Heart right ventricle (tissue), 16 donors: ENCODE measurements at regions not wholly inside any gene's neighbourhood (a gene's known extent, or its start where the extent isn't known, plus 50 kb on each side); places are given as distances from the start of the nearest gene placed in this dataset.

Experiments
- ATAC-seq, 8 donors: fragments of 200-7000 bp; cut with Tn5 transposase; one replicate each; pipeline ENCODE4 v1.9.1; 2020; ENCODE audit warnings: mild to moderate bottlenecking in 8 of 8, moderate library complexity in 8 of 8, moderate number of reproducible peaks in 1 of 8
- DNase-seq, 2 donors: peaks; one replicate each; pipeline ENCODE4 v3.0.0-alpha.2; 2020
- H3K27ac ChIP-seq, 10 donors: fragments of 200-600 bp; sonication (generic) in 2 of 10; one replicate each; pipeline versions ENCODE4 v1.5.0 to v1.8.0; 2020 to 2022; ENCODE audit warnings: mild to moderate bottlenecking in 3 of 10
- H3K27me3 ChIP-seq, 7 donors: fragments of 200-600 bp; one replicate each; pipeline ENCODE4 v1.8.0; 2021 to 2022; ENCODE audit warnings: mild to moderate bottlenecking in 2 of 7
- H3K36me3 ChIP-seq, 9 donors: fragments of 200-600 bp; sonication (generic) in 1 of 9; one replicate each; pipeline versions ENCODE4 v1.5.0 to v1.8.0; 2020 to 2022; ENCODE audit warnings: mild to moderate bottlenecking in 2 of 9
- H3K4me1 ChIP-seq, 9 donors: fragments of 200-600 bp; sonication (generic) in 1 of 9; one replicate each; pipeline versions ENCODE4 v1.5.0 to v1.8.0; 2020 to 2022; ENCODE audit warnings: mild to moderate bottlenecking in 4 of 9
- H3K4me3 ChIP-seq, 10 donors: fragments of 200-600 bp; sonication (generic) in 2 of 10; one replicate each; pipeline versions ENCODE4 v1.5.0 to v1.8.0; 2020 to 2022; ENCODE audit warnings: mild to moderate bottlenecking in 7 of 10, moderate library complexity in 2 of 10
- H3K9me3 ChIP-seq, 11 donors: fragments of 200-600 bp in 10 of 11; sonication (generic) in 2 of 11; one replicate each; pipeline versions ENCODE4 v1.5.0 to v1.8.0; 2013 to 2022; ENCODE audit warnings: mild to moderate bottlenecking in 2 of 11, control low read depth in 1 of 11, moderate library complexity in 1 of 11
- CTCF ChIP-seq, 9 donors: fragments of 200-600 bp; sonication (generic) in 2 of 9; IDR thresholded peaks; one replicate each; pipeline versions ENCODE4 v1.5.0 to v1.8.0; 2021 to 2022; ENCODE audit warnings: antibody characterized with exemption in 9 of 9, mild to moderate bottlenecking in 5 of 9, moderate library complexity in 1 of 9
- WGBS, 2 donors: extraction: QIAGEN DNeasy Blood & Tissue Kit; methylation state at CpG; one replicate each; pipeline ENCODE4 v1.1.7; 2013; ENCODE audit warnings: inconsistent platforms in 1 of 2; 5-methylcytosine and 5-hydroxymethylcytosine counted together
- intact Hi-C, 10 donors: fragments of 100-400 bp; cut with DNase I; formaldehyde crosslinking; loops; one replicate each; pipeline versions ENCODE4 v1.11.1 to v1.14.2; 2022
- donor health status: Arrhythmogenic right ventricular cardiomyopathy.
- donor health status: ischemic (EF 13 %, LVEDD 7.1; RV severe dilation, severe dysfunction).
- donor health status: healthy with polysubstance abuse.
- donor health status: DM: no; HTN: yes; CAD: no.
- donor health status: DM: no; HTN: no; CAD: no.
- donor health status: ischemic (EF 25% LVEDD 6.9; RV normal size, moderate dysfunction).
- donor health status: ischemic (EF 25% LVEDD 5.7; RV mildly dilated, moderate dysfunction).
- donor health status: healthy.
- donor health status: DM: yes; HTN: yes; CAD: no.
- donor health status: Ischemic cardiomyopathy.
- donor health status: ischemic (EF 35%, LVEDD 5.7; RV mildly dilated, moderate dysfunction).
- donor health status: nonischemic (EF 11% LVEDD 7.7; RV severe dilation, severe dysfunction).
- donor health status: DM: yes; HTN: yes; CAD: no.
- donor health status: PGD.
- donor health status: ischemic (EF 29% LVEDD 5.4; RV normal size, mild dysfunction).
- donor health status: nonischemic (EF 23%, LVEDD 6.1; RV moderate dilation, normal function).

GRCh38 chr1:94342416-94342815 is 75.8 kb upstream of the ABCD3 start:
- Histone ChIP-seq H3K27ac (no peak overlapping the region), H3K9me3 (no peaks in the 10 kb centered on the region), H3K4me3 (no peak overlapping the region), H3K4me1 (peaks cover 0 to 4% (median 0%) of the 10 kb centered on the region in 9 donors), H3K36me3 (no peaks in the 10 kb centered on the region), H3K27me3 (no peaks in the 10 kb centered on the region)
- 75 to 84% methylated on average over 3 of the region's 3 CpGs for WGBS, 2 donors
- TF ChIP-seq CTCF (IDR thresholded peaks at IDR 0.05), result no peak
- DNase-seq, result no peak
- intact Hi-C loops, result loop anchor here in 2 of 10 donors (10.0 kb wide), 1 partner anchor 122 kb away; no protein-coding TSS in a partner anchor
- no peak for ATAC-seq

- no peak for ATAC-seq
- intact Hi-C loops, result loop anchor here in 9 of 10 donors (5.0 to 10.0 kb wide), 7 partner anchors 123 to 432 kb away; partner anchors contain the start of gene GCLM (in 1 of the 9)
- WGBS, 2 donors, result 84 to 88% methylated on average over 8 of the region's 8 CpGs
These were observed 78.8 kb upstream of the ABCD3 start for GRCh38 chr1:94339206-94339927.

GRCh38 chr1:94336991-94337390 is 81.2 kb upstream of the ABCD3 start:
- Histone ChIP-seq H3K27ac (no peak overlapping the region), H3K9me3 (no peaks in the 10 kb centered on the region), H3K4me1 (peaks cover 0 to 25% (median 16%) of the 10 kb centered on the region in 9 donors), H3K27me3 (no peaks in the 10 kb centered on the region), H3K36me3 (no peaks in the 10 kb centered on the region), H3K4me3 (no peak overlapping the region)
- DNase-seq, result no peak
- intact Hi-C loops, result loop anchor here (1.0 to 10.0 kb wide), 13 partner anchors 125 to 430 kb away; partner anchors contain the start of gene GCLM (in 1 of the 10)
- no peak for TF ChIP-seq CTCF (IDR thresholded peaks at IDR 0.05)
- ATAC-seq, result no peak
- WGBS, 2 donors, result 83 to 91% methylated on average over 4 of the region's 4 CpGs

More at GRCh38 chr1:94339206-94339927, 78.8 kb upstream of the ABCD3 start:
- Histone ChIP-seq H3K27ac (no peak overlapping the region), H3K4me3 (no peak overlapping the region), H3K4me1 (peaks cover 0 to 16% (median 13%) of the 10 kb centered on the region in 9 donors), H3K36me3 (no peaks in the 10 kb centered on the region), H3K9me3 (no peaks in the 10 kb centered on the region), H3K27me3 (no peaks in the 10 kb centered on the region)
- no peak for DNase-seq
- TF ChIP-seq CTCF (IDR thresholded peaks at IDR 0.05), result no peak

- 1% methylated on average over 6 of the region's 6 CpGs for WGBS, 2 donors
- peak; percentile 73 to 94 (median 90) for ATAC-seq
- H3K27me3 ChIP-seq, result no peaks in the 10 kb centered on the region
- TF ChIP-seq CTCF (IDR thresholded peaks at IDR 0.05), result peak; percentile 75 to 99 (median 88)
- H3K4me1 ChIP-seq, result peaks cover 0 to 30% (median 16%) of the 10 kb centered on the region in 9 donors
- H3K27ac ChIP-seq, result peak overlapping the region in 5 of 10 donors; percentile 7 to 77 (median 69)
- peak overlapping the region in 1 of 10 donors; percentile 14 for H3K4me3 ChIP-seq
- no peaks in the 10 kb centered on the region for H3K36me3 ChIP-seq
- no peaks in the 10 kb centered on the region for H3K9me3 ChIP-seq
- DNase-seq, result peak; percentile 18 to 86
- intact Hi-C loops, result loop anchor here (1.0 to 10.0 kb wide), 15 partner anchors 126 to 429 kb away; partner anchors contain the start of gene GCLM (in 1 of the 10)
These were observed 82.2 kb upstream of the ABCD3 start for GRCh38 chr1:94335950-94336349.
